GM11168 (cell line): ENCODE measurements at regions not wholly inside any gene's neighbourhood (a gene's known extent, or its start where the extent isn't known, plus 50 kb on each side); places are given as distances from the start of the nearest gene placed in this dataset.

Source experiments
- in situ Hi-C: fragments of 300-500 bp; cut with MboI; formaldehyde crosslinking; loops from one replicate; pipeline ENCODE4 v1.12.0; 2022; ENCODE audit warnings: low sequenced_read_pairs; ENCODE audit not compliant: unreplicated experiment

GRCh38 chr10:123395906-123396305, 241.7 kb downstream of the BUB3 start:
- in situ Hi-C loops = loop anchor here (10.0 kb wide), 1 partner anchor 251 kb away; the partner anchor contains the start of gene HMX2

GRCh38 chr10:123398180-123398591, 244.0 kb downstream of the BUB3 start:
- in situ Hi-C loops = loop anchor here (10.0 kb wide), 1 partner anchor 253 kb away; the partner anchor contains the start of gene HMX2

- in situ Hi-C loops = loop anchor here (10.0 kb wide), 1 partner anchor 254 kb away; the partner anchor contains the start of gene HMX2
Measured at GRCh38 chr10:123398756-123399155, 244.6 kb downstream of the BUB3 start.

GRCh38 chr10:123399276-123399839, 245.2 kb downstream of the BUB3 start:
- in situ Hi-C loops = loop anchor here (10.0 kb wide), 1 partner anchor 255 kb away; the partner anchor contains the start of gene HMX2

- in situ Hi-C loops = no loop called here
Measured at GRCh38 chr10:123402021-123402420, 247.8 kb downstream of the BUB3 start.

- in situ Hi-C loops = no loop called here
Measured at GRCh38 chr10:123402656-123403055, 248.5 kb downstream of the BUB3 start.

- in situ Hi-C loops = no loop called here
Measured at GRCh38 chr10:123404357-123404756, 250.2 kb downstream of the BUB3 start.

- in situ Hi-C loops = no loop called here
Measured at GRCh38 chr10:123408660-123409059, 254.5 kb downstream of the BUB3 start.

- in situ Hi-C loops = no loop called here
Measured at GRCh38 chr10:123409426-123409825, 255.2 kb downstream of the BUB3 start.

GRCh38 chr10:123409884-123410283, 255.7 kb downstream of the BUB3 start:
- in situ Hi-C loops = no loop called here

- in situ Hi-C loops = no loop called here
Measured at GRCh38 chr10:123413353-123413752, 252.8 kb upstream of the GPR26 start.

- in situ Hi-C loops = no loop called here
Measured at GRCh38 chr10:123415523-123415922, 250.6 kb upstream of the GPR26 start.

GRCh38 chr10:123417414-123417813, 248.7 kb upstream of the GPR26 start:
- in situ Hi-C loops = no loop called here

GRCh38 chr10:123421461-123421860, 244.7 kb upstream of the GPR26 start:
- in situ Hi-C loops = no loop called here

- in situ Hi-C loops = no loop called here
Measured at GRCh38 chr10:123422261-123422660, 243.9 kb upstream of the GPR26 start.

- in situ Hi-C loops = no loop called here
Measured at GRCh38 chr10:123424537-123424936, 241.6 kb upstream of the GPR26 start.

- in situ Hi-C loops = no loop called here
Measured at GRCh38 chr10:123425680-123426079, 240.5 kb upstream of the GPR26 start.

- in situ Hi-C loops = no loop called here
Measured at GRCh38 chr10:123427165-123427786, 238.9 kb upstream of the GPR26 start.

- in situ Hi-C loops = no loop called here
Measured at GRCh38 chr10:123428391-123428790, 237.8 kb upstream of the GPR26 start.

GRCh38 chr10:123429706-123430221, 236.4 kb upstream of the GPR26 start:
- in situ Hi-C loops = no loop called here

- in situ Hi-C loops = no loop called here
Measured at GRCh38 chr10:123433539-123433938, 232.6 kb upstream of the GPR26 start.
